LNCaP clone FGC (cell line): ENCODE measurements at regions not wholly inside any gene's neighbourhood (a gene's known extent, or its start where the extent isn't known, plus 50 kb on each side); places are given as distances from the start of the nearest gene placed in this dataset.

Source experiments
- DNase-seq: peaks from one replicate; pipeline ENCODE4 v3.0.0-alpha.2; 2011; ENCODE audit warnings: low read depth
- H3K4me3 ChIP-seq: 2 replicates; pipeline ENCODE4 v1.5.1; 2011; ENCODE audit warnings: mild to moderate bottlenecking, low read depth, low read length, control low read depth
- TF ChIP-seq, protein P1 (sequence below): IDR thresholded peaks from 2 replicates; pipeline ENCODE4 v1.5.1; 2012; ENCODE audit warnings: mild to moderate bottlenecking; ENCODE audit not compliant: control insufficient read depth, insufficient read depth; ENCODE audit errors: extremely low read depth

DNA sequence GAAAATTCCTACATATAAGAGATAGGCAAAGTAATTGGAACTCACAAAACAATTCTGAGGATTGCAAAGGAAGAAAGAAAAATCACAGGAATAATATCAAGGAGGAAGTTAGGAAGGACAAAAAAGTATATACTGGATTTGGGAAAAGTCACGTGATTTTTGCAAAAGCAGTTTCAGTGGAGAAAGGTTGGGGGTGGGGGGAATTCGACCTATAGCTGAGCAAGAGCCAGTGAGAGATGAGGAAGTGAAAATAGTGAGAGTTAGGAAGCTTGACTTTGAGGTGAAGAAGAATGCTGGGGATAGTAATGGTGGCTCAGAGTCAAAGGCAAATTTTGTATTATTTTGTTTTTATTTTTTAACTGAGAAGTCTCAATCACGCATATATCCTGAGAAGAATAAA, 438.0 kb upstream of the PMFBP1 start:
- H3K4me3 ChIP-seq, result no peak overlapping the region
- DNase-seq, result no peak
- TF ChIP-seq, protein P1, sequence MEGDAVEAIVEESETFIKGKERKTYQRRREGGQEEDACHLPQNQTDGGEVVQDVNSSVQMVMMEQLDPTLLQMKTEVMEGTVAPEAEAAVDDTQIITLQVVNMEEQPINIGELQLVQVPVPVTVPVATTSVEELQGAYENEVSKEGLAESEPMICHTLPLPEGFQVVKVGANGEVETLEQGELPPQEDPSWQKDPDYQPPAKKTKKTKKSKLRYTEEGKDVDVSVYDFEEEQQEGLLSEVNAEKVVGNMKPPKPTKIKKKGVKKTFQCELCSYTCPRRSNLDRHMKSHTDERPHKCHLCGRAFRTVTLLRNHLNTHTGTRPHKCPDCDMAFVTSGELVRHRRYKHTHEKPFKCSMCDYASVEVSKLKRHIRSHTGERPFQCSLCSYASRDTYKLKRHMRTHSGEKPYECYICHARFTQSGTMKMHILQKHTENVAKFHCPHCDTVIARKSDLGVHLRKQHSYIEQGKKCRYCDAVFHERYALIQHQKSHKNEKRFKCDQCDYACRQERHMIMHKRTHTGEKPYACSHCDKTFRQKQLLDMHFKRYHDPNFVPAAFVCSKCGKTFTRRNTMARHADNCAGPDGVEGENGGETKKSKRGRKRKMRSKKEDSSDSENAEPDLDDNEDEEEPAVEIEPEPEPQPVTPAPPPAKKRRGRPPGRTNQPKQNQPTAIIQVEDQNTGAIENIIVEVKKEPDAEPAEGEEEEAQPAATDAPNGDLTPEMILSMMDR, result no peak

DNA sequence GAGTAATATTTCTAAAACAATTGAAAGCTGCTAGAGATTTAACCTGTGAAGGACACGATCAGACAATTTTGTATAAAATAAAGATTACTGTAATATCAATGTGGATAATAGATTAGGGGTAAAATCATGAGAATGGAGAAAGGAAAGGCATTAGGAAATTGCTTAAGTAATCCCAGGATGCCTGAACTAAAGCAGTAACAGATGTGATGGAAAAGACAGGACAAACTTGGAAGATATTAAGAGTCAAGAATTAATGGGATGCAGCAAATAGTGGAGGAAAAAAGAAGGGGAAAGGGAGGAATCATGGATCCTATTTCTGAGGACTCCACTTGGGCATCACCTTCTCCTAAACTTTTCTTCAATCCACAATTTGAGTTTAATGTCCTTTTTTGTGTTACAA, 437.1 kb upstream of the PMFBP1 start:
- no peak for DNase-seq
- H3K4me3 ChIP-seq, result no peak overlapping the region
- TF ChIP-seq, protein P1, result no peak

GRCh38 chr16:72604375-72604774, 432.4 kb upstream of the PMFBP1 start:
- TF ChIP-seq, protein P1, result no peak
- H3K4me3 ChIP-seq, result no peak overlapping the region
- DNase-seq, result no peak

GRCh38 chr16:72602499-72602898, 430.5 kb upstream of the PMFBP1 start:
- TF ChIP-seq, protein P1, result no peak
- no peak for DNase-seq
- no peak overlapping the region for H3K4me3 ChIP-seq

DNA sequence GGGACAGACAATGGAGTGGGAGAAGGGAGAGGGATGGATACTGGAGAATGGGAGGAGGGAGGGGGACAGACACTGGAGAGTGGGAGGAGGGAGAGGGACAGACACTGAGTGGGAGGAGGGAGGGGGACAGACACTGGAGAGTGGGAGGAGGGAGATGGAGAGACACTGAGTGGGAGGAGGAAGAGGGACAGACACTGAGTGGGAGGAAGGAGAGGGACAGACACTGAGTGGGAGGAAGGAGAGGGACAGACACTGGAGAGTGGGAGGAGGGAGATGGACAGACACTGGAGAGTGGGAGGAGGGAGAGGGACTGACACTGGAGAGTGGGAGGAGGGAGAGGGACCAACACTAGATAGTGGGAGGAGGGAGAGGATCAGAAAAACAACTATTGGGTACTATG, 426.7 kb upstream of the PMFBP1 start:
- TF ChIP-seq, protein P1, result no peak
- H3K4me3 ChIP-seq, result no peak overlapping the region
- DNase-seq, result no peak

GRCh38 chr16:72597938-72598337, 426.0 kb upstream of the PMFBP1 start:
- H3K4me3 ChIP-seq, result no peak overlapping the region
- DNase-seq, result no peak
- TF ChIP-seq, protein P1, result no peak

DNA sequence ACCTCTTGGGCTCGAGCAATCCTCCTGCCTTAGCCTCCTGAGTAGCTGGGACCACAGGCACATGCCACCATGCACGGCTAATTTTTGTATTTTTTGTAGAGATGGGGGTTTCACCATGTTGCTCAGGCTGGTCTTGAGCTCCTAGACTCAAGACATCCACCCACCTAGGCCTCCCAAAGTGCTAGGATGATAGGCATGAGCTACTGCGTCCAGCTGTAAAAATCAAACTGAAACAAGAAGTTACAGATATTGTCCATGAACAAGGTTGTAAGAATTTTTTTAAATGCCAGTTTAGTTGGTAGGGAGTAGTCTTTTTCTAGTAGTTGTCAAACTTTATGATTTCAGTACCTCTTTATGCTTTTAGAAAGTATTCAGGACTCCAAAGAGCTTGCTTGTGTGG, 424.4 kb upstream of the PMFBP1 start:
- H3K4me3 ChIP-seq, result no peak overlapping the region
- no peak for DNase-seq
- TF ChIP-seq, protein P1, result no peak
